ENCODE measurements at regions not wholly inside any gene's neighbourhood (a gene's known extent, or its start where the extent isn't known, plus 50 kb on each side); places are given as distances from the start of the nearest gene placed in this dataset.

GRCh38 chrX:131778269-131779218 is 234.7 kb downstream of the OR13H1 start:
- no peak for DNase-seq (ENCODE audit: low spot score)

- no peak for DNase-seq (ENCODE audit: low spot score)
Measured at GRCh38 chrX:131779306-131779705, 235.4 kb downstream of the OR13H1 start.

GRCh38 chrX:131779741-131780140 is 235.9 kb downstream of the OR13H1 start:
- no peak for DNase-seq (ENCODE audit: low spot score)

GRCh38 chrX:131782646-131783045 is 238.8 kb downstream of the OR13H1 start:
- DNase-seq (ENCODE audit: low spot score) = no peak

- no peak for DNase-seq (ENCODE audit: low spot score)
Measured at GRCh38 chrX:131783555-131784308, 239.4 kb upstream of the STK26 start.

GRCh38 chrX:131789664-131790063 is 233.4 kb upstream of the STK26 start:
- no peak for DNase-seq (ENCODE audit: low spot score)

GRCh38 chrX:131791608-131792355 is 231.3 kb upstream of the STK26 start:
- DNase-seq (ENCODE audit: low spot score) = no peak

GRCh38 chrX:131792356-131792749 is 230.7 kb upstream of the STK26 start:
- DNase-seq (ENCODE audit: low spot score) = no peak

GRCh38 chrX:131792789-131793462 is 230.2 kb upstream of the STK26 start:
- no peak for DNase-seq (ENCODE audit: low spot score)

GRCh38 chrX:131795442-131796229 is 227.5 kb upstream of the STK26 start:
- DNase-seq (ENCODE audit: low spot score) = no peak

GRCh38 chrX:131801066-131801465 is 222.0 kb upstream of the STK26 start:
- no peak for DNase-seq (ENCODE audit: low spot score)

- no peak for DNase-seq (ENCODE audit: low spot score)
Measured at GRCh38 chrX:131801911-131802310, 221.2 kb upstream of the STK26 start.

- no peak for DNase-seq (ENCODE audit: low spot score)
Measured at GRCh38 chrX:131802836-131803626, 220.1 kb upstream of the STK26 start.

- peak; percentile 42 for DNase-seq (ENCODE audit: low spot score)
Measured at GRCh38 chrX:131812847-131813825, 210.0 kb upstream of the STK26 start.

GRCh38 chrX:131816551-131817136 is 206.5 kb upstream of the STK26 start:
- DNase-seq (ENCODE audit: low spot score) = peak; percentile 52

GRCh38 chrX:131818297-131818936 is 204.7 kb upstream of the STK26 start:
- DNase-seq (ENCODE audit: low spot score) = no peak

GRCh38 chrX:131821945-131822622 is 201.0 kb upstream of the STK26 start:
- DNase-seq (ENCODE audit: low spot score) = no peak
